Gastroesophageal sphincter (tissue), 3 donors: ENCODE measurements at regions not wholly inside any gene's neighbourhood (a gene's known extent, or its start where the extent isn't known, plus 50 kb on each side); places are given as distances from the start of the nearest gene placed in this dataset.

Experiments used
- CTCF ChIP-seq, 4 experiments: fragments of 200-600 bp in 2 of 4; fragments of 450-650 bp in 2 of 4; sonication (generic) in 1 of 4; IDR thresholded peaks; one replicate each; pipeline ENCODE4 v1.5.1; 2017 to 2019; ENCODE audit warnings: antibody characterized with exemption in 4 of 4, mild to moderate bottlenecking in 2 of 4, moderate library complexity in 2 of 4
- POLR2A ChIP-seq, 2 donors: fragments of 450-650 bp; IDR thresholded peaks; one replicate each; pipeline ENCODE4 v1.6.1; 2017; ENCODE audit warnings: antibody characterized with exemption in 2 of 2, mild to moderate bottlenecking in 2 of 2, moderate library complexity in 1 of 2

- TF ChIP-seq POLR2A (IDR thresholded peaks at IDR 0.05) (no peak), CTCF (IDR thresholded peaks at IDR 0.05) (no peak)
These were observed 262.6 kb downstream of the DCDC2C start for GRCh38 chr2:3965953-3966352.
